GM12865 (cell line): ENCODE measurements at regions not wholly inside any gene's neighbourhood (a gene's known extent, or its start where the extent isn't known, plus 50 kb on each side); places are given as distances from the start of the nearest gene placed in this dataset.

Source experiments
- DNase-seq: peaks from one replicate; pipeline ENCODE4 v3.0.0; 2010; ENCODE audit warnings: low read depth
- H3K4me3 ChIP-seq: 2 replicates; pipeline ENCODE4 v1.5.1; 2011; ENCODE audit warnings: mild to moderate bottlenecking, low read depth, low read length, control low read depth
- CTCF ChIP-seq: IDR thresholded peaks from 2 replicates; pipeline ENCODE4 v1.5.1; 2011; ENCODE audit warnings: low read length, control low read depth, low read depth, inconsistent platforms; ENCODE audit not compliant: insufficient read depth; ENCODE audit errors: missing control alignments

GRCh38 chr5:53392073-53392472 is 88.4 kb upstream of the FST start:
- no peak for TF ChIP-seq CTCF
- DNase-seq = no peak
- H3K4me3 ChIP-seq = no peak overlapping the region

GRCh38 chr5:53394808-53395207 is 85.6 kb upstream of the FST start:
- DNase-seq = no peak
- no peak for TF ChIP-seq CTCF
- H3K4me3 ChIP-seq = no peak overlapping the region

- TF ChIP-seq CTCF = no peak
- DNase-seq = no peak
- no peak overlapping the region for H3K4me3 ChIP-seq
These were observed 83.2 kb upstream of the FST start for GRCh38 chr5:53397141-53397757.

GRCh38 chr5:53397845-53398244 is 82.6 kb upstream of the FST start:
- H3K4me3 ChIP-seq = no peak overlapping the region
- DNase-seq = no peak
- TF ChIP-seq CTCF = no peak

GRCh38 chr5:53399926-53400697 is 80.3 kb upstream of the FST start:
- H3K4me3 ChIP-seq = no peak overlapping the region
- no peak for DNase-seq
- no peak for TF ChIP-seq CTCF

- no peak for DNase-seq
- TF ChIP-seq CTCF = no peak
These were observed 77.1 kb upstream of the FST start for GRCh38 chr5:53403291-53403690.

More at GRCh38 chr5:53403291-53403690, 77.1 kb upstream of the FST start:
- H3K4me3 ChIP-seq = no peak overlapping the region
